Activated naive CD8-positive, alpha-beta T cell treated with anti-CD3 and anti-CD28 coated beads, Interleukin-2, amount 50 U/mL, for 24 hours (primary cell): ENCODE measurements at regions not wholly inside any gene's neighbourhood (a gene's known extent, or its start where the extent isn't known, plus 50 kb on each side); places are given as distances from the start of the nearest gene placed in this dataset.
"Not testable (repeated sequence)": the region's sequence is repeated elsewhere in the genome, so short reads cannot be mapped to it uniquely, and the experiment has no call there.

Experiments
- ATAC-seq: fragments of 150-1000 bp; cut with Tn5 transposase; one replicate; pipeline ENCODE4 v1.10.0; 2021
- DNase-seq: peaks from one replicate; pipeline ENCODE4 v3.0.0; 2021
- H3K27ac Mint-ChIP-seq: one replicate; pipeline ENCODE4 v1.8.0; 2021; ENCODE audit warnings: mild to moderate bottlenecking, mixed read lengths
- H3K27me3 Mint-ChIP-seq: one replicate; pipeline ENCODE4 v1.8.0; 2021; ENCODE audit warnings: mixed read lengths
- H3K36me3 Mint-ChIP-seq: one replicate; pipeline ENCODE4 v1.8.0; 2021; ENCODE audit warnings: low read depth, mixed read lengths
- H3K4me1 Mint-ChIP-seq: one replicate; pipeline ENCODE4 v1.8.0; 2021; ENCODE audit warnings: mixed read lengths
- H3K4me3 Mint-ChIP-seq: one replicate; pipeline ENCODE4 v1.8.0; 2021; ENCODE audit warnings: mild to moderate bottlenecking, moderate library complexity, mixed read lengths
- H3K9me3 Mint-ChIP-seq: one replicate; pipeline ENCODE4 v1.8.0; 2021; ENCODE audit warnings: mixed read lengths

GRCh38 chr4:49141955-49142354 is 155.9 kb downstream of the CWH43 start:
- not testable (repeated sequence) for ATAC-seq, H3K4me3 Mint-ChIP-seq, H3K4me1 Mint-ChIP-seq, H3K27me3 Mint-ChIP-seq, DNase-seq, H3K27ac Mint-ChIP-seq
- peaks cover 59% of the 10 kb centered on the region for H3K9me3 Mint-ChIP-seq
- H3K36me3 Mint-ChIP-seq = peaks cover 42% of the 10 kb centered on the region

- peaks cover 73% of the 10 kb centered on the region for H3K9me3 Mint-ChIP-seq
Measured at GRCh38 chr4:49147143-49147542, 161.1 kb downstream of the CWH43 start.

GRCh38 chr4:49147596-49147995 is 161.5 kb downstream of the CWH43 start:
- H3K36me3 Mint-ChIP-seq = peaks cover 70% of the 10 kb centered on the region
- not testable (repeated sequence) for H3K4me1 Mint-ChIP-seq, H3K27ac Mint-ChIP-seq

More at GRCh38 chr4:49147143-49147542, 161.1 kb downstream of the CWH43 start:
- not testable (repeated sequence) for H3K4me1 Mint-ChIP-seq, H3K27ac Mint-ChIP-seq, DNase-seq, H3K27me3 Mint-ChIP-seq, H3K4me3 Mint-ChIP-seq
- peak; percentile 54 for ATAC-seq
- H3K36me3 Mint-ChIP-seq = peaks cover 70% of the 10 kb centered on the region

GRCh38 chr4:49149006-49149975 is 163.2 kb downstream of the CWH43 start:
- not testable (repeated sequence) for H3K4me3 Mint-ChIP-seq, H3K27me3 Mint-ChIP-seq, H3K4me1 Mint-ChIP-seq, DNase-seq
- Mint-ChIP-seq H3K27ac (peak overlapping the region; percentile 0), H3K36me3 (peaks cover 74% of the 10 kb centered on the region), H3K9me3 (peaks cover 77% of the 10 kb centered on the region)
- ATAC-seq = peak; percentile 79

More at GRCh38 chr4:49147596-49147995, 161.5 kb downstream of the CWH43 start:
- H3K9me3 Mint-ChIP-seq = peaks cover 74% of the 10 kb centered on the region
- H3K27me3 Mint-ChIP-seq, H3K4me3 Mint-ChIP-seq, DNase-seq, ATAC-seq: not testable (repeated sequence)

GRCh38 chr4:49150351-49151083 is 164.4 kb downstream of the CWH43 start:
- peaks cover 77% of the 10 kb centered on the region for H3K36me3 Mint-ChIP-seq
- H3K27me3 Mint-ChIP-seq, H3K4me3 Mint-ChIP-seq, H3K27ac Mint-ChIP-seq, ATAC-seq, H3K4me1 Mint-ChIP-seq, DNase-seq: not testable (repeated sequence)
- H3K9me3 Mint-ChIP-seq = peaks cover 80% of the 10 kb centered on the region

- H3K36me3 Mint-ChIP-seq = peaks cover 74% of the 10 kb centered on the region
- not testable (repeated sequence) for ATAC-seq
Measured at GRCh38 chr4:49153011-49153410, 166.9 kb downstream of the CWH43 start.

GRCh38 chr4:49154308-49155103 is 168.4 kb downstream of the CWH43 start:
- ATAC-seq = peak; percentile 49
- H3K27me3 Mint-ChIP-seq, H3K4me1 Mint-ChIP-seq, DNase-seq, H3K4me3 Mint-ChIP-seq: not testable (repeated sequence)
- Mint-ChIP-seq H3K27ac (peak overlapping the region; percentile 0), H3K9me3 (peaks cover 70% of the 10 kb centered on the region), H3K36me3 (peaks cover 59% of the 10 kb centered on the region)

More at GRCh38 chr4:49153011-49153410, 166.9 kb downstream of the CWH43 start:
- not testable (repeated sequence) for H3K4me3 Mint-ChIP-seq, H3K4me1 Mint-ChIP-seq, H3K27me3 Mint-ChIP-seq, H3K27ac Mint-ChIP-seq, DNase-seq
- peaks cover 81% of the 10 kb centered on the region for H3K9me3 Mint-ChIP-seq

GRCh38 chr4:49155270-49155669 is 169.2 kb downstream of the CWH43 start:
- ATAC-seq, H3K27ac Mint-ChIP-seq, H3K27me3 Mint-ChIP-seq, H3K4me3 Mint-ChIP-seq, H3K4me1 Mint-ChIP-seq, DNase-seq: not testable (repeated sequence)
- Mint-ChIP-seq H3K36me3 (peaks cover 52% of the 10 kb centered on the region), H3K9me3 (peaks cover 63% of the 10 kb centered on the region)

GRCh38 chr4:49156309-49156708 is 170.2 kb downstream of the CWH43 start:
- not testable (repeated sequence) for ATAC-seq, H3K27me3 Mint-ChIP-seq, H3K4me1 Mint-ChIP-seq, H3K27ac Mint-ChIP-seq, DNase-seq, H3K4me3 Mint-ChIP-seq
- Mint-ChIP-seq H3K36me3 (peaks cover 44% of the 10 kb centered on the region), H3K9me3 (peaks cover 55% of the 10 kb centered on the region)

- peaks cover 44% of the 10 kb centered on the region for H3K36me3 Mint-ChIP-seq
- not testable (repeated sequence) for H3K27me3 Mint-ChIP-seq, H3K27ac Mint-ChIP-seq, ATAC-seq, H3K4me1 Mint-ChIP-seq, H3K4me3 Mint-ChIP-seq, DNase-seq
- H3K9me3 Mint-ChIP-seq = peaks cover 53% of the 10 kb centered on the region
Measured at GRCh38 chr4:49157630-49158029, 171.6 kb downstream of the CWH43 start.

- H3K4me1 Mint-ChIP-seq, H3K4me3 Mint-ChIP-seq, ATAC-seq, H3K27ac Mint-ChIP-seq, H3K27me3 Mint-ChIP-seq, DNase-seq, H3K36me3 Mint-ChIP-seq: not testable (repeated sequence)
- H3K9me3 Mint-ChIP-seq = peaks cover 18% of the 10 kb centered on the region
Measured at GRCh38 chr4:49161111-49161541, 175.1 kb downstream of the CWH43 start.

GRCh38 chr4:49164916-49165315 is 178.8 kb downstream of the CWH43 start:
- not testable (repeated sequence) for H3K36me3 Mint-ChIP-seq, H3K4me3 Mint-ChIP-seq, H3K27me3 Mint-ChIP-seq, H3K27ac Mint-ChIP-seq, H3K4me1 Mint-ChIP-seq, H3K9me3 Mint-ChIP-seq, ATAC-seq, DNase-seq

- H3K9me3 Mint-ChIP-seq, DNase-seq, H3K4me1 Mint-ChIP-seq, H3K27ac Mint-ChIP-seq, H3K4me3 Mint-ChIP-seq, H3K36me3 Mint-ChIP-seq, H3K27me3 Mint-ChIP-seq, ATAC-seq: not testable (repeated sequence)
Measured at GRCh38 chr4:49177847-49178246, 191.8 kb downstream of the CWH43 start.

- H3K4me1 Mint-ChIP-seq, H3K9me3 Mint-ChIP-seq, H3K36me3 Mint-ChIP-seq, H3K27ac Mint-ChIP-seq, H3K4me3 Mint-ChIP-seq, H3K27me3 Mint-ChIP-seq, DNase-seq, ATAC-seq: not testable (repeated sequence)
Measured at GRCh38 chr4:49181088-49181487, 195.0 kb downstream of the CWH43 start.
